NCI-H524 (cell line): ENCODE measurements at regions not wholly inside any gene's neighbourhood (a gene's known extent, or its start where the extent isn't known, plus 50 kb on each side); places are given as distances from the start of the nearest gene placed in this dataset.
"Not testable (repeated sequence)": the region's sequence is repeated elsewhere in the genome, so short reads cannot be mapped to it uniquely, and the experiment has no call there.

Experiments
- DNase-seq, 2 experiments: peaks; one replicate each; lab custom pipeline; 2025; lab: John Stamatoyannopoulos, UW

GRCh38 chr16:88227722-88228482 is 154.9 kb upstream of the ZNF469 start:
- not testable (repeated sequence) for DNase-seq

- not testable (repeated sequence) for DNase-seq
Observed at GRCh38 chr16:88228751-88229150, 154.0 kb upstream of the ZNF469 start.

- not testable (repeated sequence) for DNase-seq
Observed at GRCh38 chr16:88229710-88230109, 153.0 kb upstream of the ZNF469 start.

- peak in 1 of 2 experiments; percentile 57 for DNase-seq
Observed at GRCh38 chr16:88230276-88230966, 152.3 kb upstream of the ZNF469 start.

GRCh38 chr16:88230967-88231615 is 151.7 kb upstream of the ZNF469 start:
- DNase-seq: not testable (repeated sequence)

GRCh38 chr16:88231839-88232238 is 150.9 kb upstream of the ZNF469 start:
- DNase-seq: not testable (repeated sequence)

- not testable (repeated sequence) for DNase-seq
Observed at GRCh38 chr16:88232401-88233258, 150.1 kb upstream of the ZNF469 start.

GRCh38 chr16:88233621-88234420 is 148.9 kb upstream of the ZNF469 start:
- not testable (repeated sequence) for DNase-seq

GRCh38 chr16:88234421-88235271 is 148.1 kb upstream of the ZNF469 start:
- DNase-seq: not testable (repeated sequence)

- DNase-seq: not testable (repeated sequence)
Observed at GRCh38 chr16:88235691-88236090, 147.1 kb upstream of the ZNF469 start.

GRCh38 chr16:88236229-88236628 is 146.5 kb upstream of the ZNF469 start:
- DNase-seq: not testable (repeated sequence)

- not testable (repeated sequence) for DNase-seq
Observed at GRCh38 chr16:88237314-88237713, 145.4 kb upstream of the ZNF469 start.

GRCh38 chr16:88237761-88238415 is 144.9 kb upstream of the ZNF469 start:
- DNase-seq: not testable (repeated sequence)

- not testable (repeated sequence) for DNase-seq
Observed at GRCh38 chr16:88238732-88239274, 144.0 kb upstream of the ZNF469 start.

GRCh38 chr16:88240118-88240517 is 142.6 kb upstream of the ZNF469 start:
- not testable (repeated sequence) for DNase-seq

GRCh38 chr16:88240776-88241175 is 142.0 kb upstream of the ZNF469 start:
- DNase-seq: not testable (repeated sequence)

GRCh38 chr16:88241404-88242311 is 141.1 kb upstream of the ZNF469 start:
- not testable (repeated sequence) for DNase-seq
